ENCODE measurements at regions not wholly inside any gene's neighbourhood (a gene's known extent, or its start where the extent isn't known, plus 50 kb on each side); places are given as distances from the start of the nearest gene placed in this dataset.
"Not testable (repeated sequence)": the region's sequence is repeated elsewhere in the genome, so short reads cannot be mapped to it uniquely, and the experiment has no call there.

DNA sequence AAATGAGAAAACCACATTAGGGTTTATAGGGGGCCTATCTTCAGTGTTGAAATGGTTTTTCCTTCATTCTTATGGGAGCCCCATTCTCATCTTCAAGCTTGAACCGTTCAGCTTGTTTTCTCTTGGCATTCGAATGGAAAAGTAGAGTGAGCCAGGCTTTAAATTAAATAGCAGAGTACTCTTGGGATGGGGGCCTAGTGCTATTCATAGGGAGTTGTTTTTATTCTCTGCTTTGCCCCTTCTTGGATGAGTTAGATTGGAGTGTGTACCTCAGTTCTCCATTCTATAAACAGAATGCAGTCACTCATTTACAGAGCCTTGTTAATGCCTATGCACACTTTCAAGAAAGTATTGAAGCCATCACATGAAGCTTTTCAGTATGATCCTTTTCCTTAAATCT, 127.9 kb downstream of the FAM170A start:
- Histone ChIP-seq H2AFZ (ENCODE audit: insufficient read depth, low read depth, low read length, poor library complexity, severe bottlenecking) (no peak overlapping the region), H4K20me1 (ENCODE audit: control insufficient read depth, insufficient read depth, low read length, poor library complexity, severe bottlenecking) (no peaks in the 10 kb centered on the region), H3K9me3 (ENCODE audit: control extremely low read depth in 1 of 3, control insufficient read depth in 2 of 3, insufficient read depth in 1 of 3, low read length in 2 of 3) (no peaks in the 10 kb centered on the region), H3K9ac (ENCODE audit: low read length) (no peak overlapping the region), H3K4me1 (ENCODE audit: control insufficient read depth in 2 of 2, insufficient read depth in 2 of 2, low read length in 2 of 2) (no peaks in the 10 kb centered on the region), H3K36me3 (replicated peaks in 1 of 2; ENCODE audit: control extremely low read depth in 1 of 2, control insufficient read depth in 1 of 2, extremely low read depth in 1 of 2, insufficient read depth in 2 of 2, low read length in 1 of 2) (no peaks in the 10 kb centered on the region), H3K27ac (ENCODE audit: low read length in 2 of 2) (no peak overlapping the region), H3K79me2 (ENCODE audit: control insufficient read depth, insufficient read depth, low read length) (no peaks in the 10 kb centered on the region), H3K27me3 (replicated peaks in 1 of 4; ENCODE audit: control extremely low read depth in 1 of 4, control insufficient read depth in 3 of 4, insufficient read depth in 4 of 4, low read length in 3 of 4) (no peaks in the 10 kb centered on the region), H3K4me3 (ENCODE audit: control extremely low read depth in 1 of 5, extremely low read depth in 1 of 5, insufficient read depth in 1 of 5, low read depth in 2 of 5, low read length in 4 of 5) (no peak overlapping the region), H3K4me2 (replicated peaks; ENCODE audit: low read depth, low read length, poor library complexity, severe bottlenecking) (no peak overlapping the region)
- Mint-ChIP-seq H3K9me3 (ENCODE audit: insufficient read depth) (no peaks in the 10 kb centered on the region), H3K27me3 (peaks cover 14% of the 10 kb centered on the region), H3K4me1 (no peaks in the 10 kb centered on the region), H3K27ac (no peak overlapping the region), H3K4me3 (no peak overlapping the region)
- no CpG with 5 or more reads among the region's 2 CpGs for WGBS (ENCODE audit: insufficient coverage)
- intact Hi-C loops (cut with micrococcal nuclease): no loop called here
- DNase-seq: no peak
- POLR2A ChIA-PET: no interaction called here
- ATAC-seq (ENCODE audit: low read depth): no peak
- CTCF ChIA-PET: no interaction called here
- TF ChIP-seq, protein P1, sequence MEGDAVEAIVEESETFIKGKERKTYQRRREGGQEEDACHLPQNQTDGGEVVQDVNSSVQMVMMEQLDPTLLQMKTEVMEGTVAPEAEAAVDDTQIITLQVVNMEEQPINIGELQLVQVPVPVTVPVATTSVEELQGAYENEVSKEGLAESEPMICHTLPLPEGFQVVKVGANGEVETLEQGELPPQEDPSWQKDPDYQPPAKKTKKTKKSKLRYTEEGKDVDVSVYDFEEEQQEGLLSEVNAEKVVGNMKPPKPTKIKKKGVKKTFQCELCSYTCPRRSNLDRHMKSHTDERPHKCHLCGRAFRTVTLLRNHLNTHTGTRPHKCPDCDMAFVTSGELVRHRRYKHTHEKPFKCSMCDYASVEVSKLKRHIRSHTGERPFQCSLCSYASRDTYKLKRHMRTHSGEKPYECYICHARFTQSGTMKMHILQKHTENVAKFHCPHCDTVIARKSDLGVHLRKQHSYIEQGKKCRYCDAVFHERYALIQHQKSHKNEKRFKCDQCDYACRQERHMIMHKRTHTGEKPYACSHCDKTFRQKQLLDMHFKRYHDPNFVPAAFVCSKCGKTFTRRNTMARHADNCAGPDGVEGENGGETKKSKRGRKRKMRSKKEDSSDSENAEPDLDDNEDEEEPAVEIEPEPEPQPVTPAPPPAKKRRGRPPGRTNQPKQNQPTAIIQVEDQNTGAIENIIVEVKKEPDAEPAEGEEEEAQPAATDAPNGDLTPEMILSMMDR (IDR thresholded peaks at IDR 0.05): no peak
- no peak for TF ChIP-seq EZH2 (IDR thresholded peaks at IDR 0.05; ENCODE audit: borderline replicate concordance, insufficient read depth, low read depth, low read length, poor library complexity, severe bottlenecking)

DNA sequence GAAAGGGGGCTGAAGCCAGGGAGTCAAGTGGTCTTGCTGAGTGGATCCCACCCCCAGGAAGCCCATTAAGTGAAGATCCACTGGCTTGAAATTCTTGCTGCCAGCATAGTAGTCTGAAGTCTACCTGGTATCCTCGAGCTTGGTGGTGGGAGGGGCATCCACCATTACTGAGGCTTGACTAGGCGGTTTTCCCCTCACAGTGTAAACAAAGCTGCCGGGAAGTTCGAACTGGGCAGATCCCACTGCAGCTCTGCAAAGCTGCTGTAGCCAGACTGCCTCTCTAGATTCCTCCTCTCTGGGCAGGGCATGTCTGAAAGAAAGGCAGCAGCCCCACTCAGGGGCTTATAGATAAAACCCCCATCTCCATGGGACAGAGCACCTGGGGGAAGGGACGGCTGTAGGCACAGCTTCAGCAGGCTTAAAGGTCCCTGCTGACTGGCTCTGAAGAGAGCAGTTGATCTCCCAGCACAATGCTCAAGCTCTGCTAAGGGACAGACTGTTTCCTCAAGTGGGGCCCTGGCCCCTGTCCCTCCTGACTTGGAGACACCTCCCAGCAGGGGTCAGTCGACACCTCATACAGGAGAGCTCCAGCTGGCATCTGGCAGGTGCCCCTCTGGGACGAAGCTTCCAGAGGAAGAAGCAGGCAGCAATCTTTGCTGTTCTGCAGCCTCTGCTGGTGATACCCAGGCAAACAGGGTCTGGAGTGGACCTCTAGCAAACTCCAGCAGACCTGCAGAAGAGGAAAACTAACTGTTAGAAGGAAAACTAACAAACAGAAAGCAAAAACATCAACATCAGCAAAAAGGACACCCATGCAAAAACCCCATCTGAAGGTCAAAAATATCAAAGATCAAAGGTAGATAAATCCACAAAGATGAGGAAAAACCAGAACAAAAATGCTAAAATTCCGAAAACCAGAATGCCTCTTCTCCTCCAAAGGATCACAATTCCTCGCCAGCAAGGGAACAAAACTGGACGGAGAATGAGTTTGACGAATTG, 140.6 kb downstream of the FAM170A start:
- CTCF ChIA-PET; H3K4me3 Mint-ChIP-seq; H3K36me3 ChIP-seq (replicated peaks in 1 of 2; ENCODE audit: control extremely low read depth in 1 of 2, control insufficient read depth in 1 of 2, extremely low read depth in 1 of 2, insufficient read depth in 2 of 2, low read length in 1 of 2); H4K20me1 ChIP-seq (ENCODE audit: control insufficient read depth, insufficient read depth, low read length, poor library complexity, severe bottlenecking); H3K4me1 Mint-ChIP-seq; H3K9ac ChIP-seq (ENCODE audit: low read length); POLR2A ChIA-PET; DNase-seq; H3K27ac Mint-ChIP-seq; intact Hi-C loops (cut with micrococcal nuclease); H3K9me3 Mint-ChIP-seq (ENCODE audit: insufficient read depth); ATAC-seq (ENCODE audit: low read depth); H2AFZ ChIP-seq (ENCODE audit: insufficient read depth, low read depth, low read length, poor library complexity, severe bottlenecking); H3K4me3 ChIP-seq (ENCODE audit: control extremely low read depth in 1 of 5, extremely low read depth in 1 of 5, insufficient read depth in 1 of 5, low read depth in 2 of 5, low read length in 4 of 5); H3K27ac ChIP-seq (ENCODE audit: low read length in 2 of 2); H3K79me2 ChIP-seq (ENCODE audit: control insufficient read depth, insufficient read depth, low read length); H3K4me2 ChIP-seq (replicated peaks; ENCODE audit: low read depth, low read length, poor library complexity, severe bottlenecking); H3K9me3 ChIP-seq (ENCODE audit: control extremely low read depth in 1 of 3, control insufficient read depth in 2 of 3, insufficient read depth in 1 of 3, low read length in 2 of 3); H3K27me3 ChIP-seq (replicated peaks in 1 of 4; ENCODE audit: control extremely low read depth in 1 of 4, control insufficient read depth in 3 of 4, insufficient read depth in 4 of 4, low read length in 3 of 4); H3K4me1 ChIP-seq (ENCODE audit: control insufficient read depth in 2 of 2, insufficient read depth in 2 of 2, low read length in 2 of 2): not testable (repeated sequence)
- H3K27me3 Mint-ChIP-seq: peaks cover 11% of the 10 kb centered on the region
- 77% methylated on average over 5 of the region's 11 CpGs for WGBS (ENCODE audit: insufficient coverage)

DNA sequence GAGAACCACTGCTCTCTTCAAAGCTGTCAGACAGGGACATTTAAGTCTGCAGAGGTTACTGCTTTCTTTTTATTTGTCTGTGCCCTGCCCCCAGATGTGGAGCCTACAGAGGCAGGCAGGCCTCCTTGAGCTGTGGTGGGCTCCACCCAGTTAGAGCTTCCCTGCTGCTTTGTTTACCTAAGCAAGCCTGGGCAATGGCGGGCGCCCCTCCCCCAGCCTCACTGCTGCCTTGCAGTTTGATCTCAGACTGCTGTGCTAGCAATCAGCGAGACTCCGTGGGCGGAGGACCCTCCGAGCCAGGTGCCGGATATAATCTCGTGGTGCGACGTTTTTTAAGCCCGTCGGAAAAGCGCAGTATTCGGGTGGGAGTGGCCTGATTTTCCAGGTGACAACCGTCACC, 150.8 kb downstream of the FAM170A start:
- H3K27ac ChIP-seq (ENCODE audit: low read length in 2 of 2); H3K9me3 Mint-ChIP-seq (ENCODE audit: insufficient read depth); H2AFZ ChIP-seq (ENCODE audit: insufficient read depth, low read depth, low read length, poor library complexity, severe bottlenecking); H3K4me3 Mint-ChIP-seq; H3K27me3 Mint-ChIP-seq; H3K36me3 ChIP-seq (replicated peaks in 1 of 2; ENCODE audit: control extremely low read depth in 1 of 2, control insufficient read depth in 1 of 2, extremely low read depth in 1 of 2, insufficient read depth in 2 of 2, low read length in 1 of 2); H3K4me3 ChIP-seq (ENCODE audit: control extremely low read depth in 1 of 5, extremely low read depth in 1 of 5, insufficient read depth in 1 of 5, low read depth in 2 of 5, low read length in 4 of 5); CTCF ChIA-PET; H3K4me1 Mint-ChIP-seq; intact Hi-C loops (cut with micrococcal nuclease); POLR2A ChIA-PET; H3K27me3 ChIP-seq (replicated peaks in 1 of 4; ENCODE audit: control extremely low read depth in 1 of 4, control insufficient read depth in 3 of 4, insufficient read depth in 4 of 4, low read length in 3 of 4); H3K9me3 ChIP-seq (ENCODE audit: control extremely low read depth in 1 of 3, control insufficient read depth in 2 of 3, insufficient read depth in 1 of 3, low read length in 2 of 3); H3K79me2 ChIP-seq (ENCODE audit: control insufficient read depth, insufficient read depth, low read length); H3K4me2 ChIP-seq (replicated peaks; ENCODE audit: low read depth, low read length, poor library complexity, severe bottlenecking); H3K27ac Mint-ChIP-seq; H4K20me1 ChIP-seq (ENCODE audit: control insufficient read depth, insufficient read depth, low read length, poor library complexity, severe bottlenecking); H3K4me1 ChIP-seq (ENCODE audit: control insufficient read depth in 2 of 2, insufficient read depth in 2 of 2, low read length in 2 of 2); DNase-seq; H3K9ac ChIP-seq (ENCODE audit: low read length); ATAC-seq (ENCODE audit: low read depth): not testable (repeated sequence)
- 94% methylated on average over 13 of the region's 15 CpGs for WGBS (ENCODE audit: insufficient coverage)

Measured in B cell (primary cell).